GM23338 (cell line): ENCODE measurements at regions not wholly inside any gene's neighbourhood (a gene's known extent, or its start where the extent isn't known, plus 50 kb on each side); places are given as distances from the start of the nearest gene placed in this dataset.

Experiments
- CREB1 ChIP-seq: fragments of 250-450 bp; sonication (Bioruptor Pico); IDR thresholded peaks from 2 replicates; pipeline ENCODE4 v1.5.0; 2020; ENCODE audit warnings: low read depth, mild to moderate bottlenecking, moderate library complexity
- EZH2 ChIP-seq: fragments of 200-600 bp; sonication (generic); IDR thresholded peaks from one replicate; pipeline ENCODE4 v1.8.0; 2017; ENCODE audit warnings: antibody characterized with exemption, mild to moderate bottlenecking, low read depth; ENCODE audit not compliant: unreplicated experiment
- EZH2phosphoT487 ChIP-seq: fragments of 200-600 bp; sonication (generic); IDR thresholded peaks from one replicate; pipeline ENCODE4 v1.8.1; 2018; ENCODE audit warnings: antibody characterized with exemption; ENCODE audit not compliant: unreplicated experiment
- JUNB ChIP-seq: IDR thresholded peaks from one replicate; pipeline ENCODE4 v1.6.1; 2016; ENCODE audit warnings: antibody characterized with exemption; ENCODE audit not compliant: unreplicated experiment
- NANOG ChIP-seq: IDR thresholded peaks from 2 replicates; pipeline ENCODE4 v1.6.1; 2016; ENCODE audit warnings: antibody characterized with exemption, borderline replicate concordance
- POLR2AphosphoS5 ChIP-seq: IDR thresholded peaks from 2 replicates; pipeline ENCODE4 v1.6.1; 2016; ENCODE audit warnings: antibody characterized with exemption, low read depth
- STAT1 ChIP-seq: IDR thresholded peaks from one replicate; pipeline ENCODE4 v1.6.1; 2016; ENCODE audit warnings: antibody characterized with exemption; ENCODE audit not compliant: unreplicated experiment
- ZNF114 ChIP-seq: fragments of 250-450 bp; sonication (Bioruptor Pico); IDR thresholded peaks from 2 replicates; pipeline ENCODE4 v1.5.0; 2020; ENCODE audit warnings: mild to moderate bottlenecking, moderate library complexity
- TF ChIP-seq, protein P1 (sequence below), 2 experiments: fragments of 200-600 bp in 1 of 2; sonication (generic) in 1 of 2; conservative IDR thresholded peaks; 2 replicates each; pipeline versions ENCODE4 v1.5.1 to v1.6.1; 2016 to 2017; ENCODE audit warnings: antibody characterized with exemption in 2 of 2, low read depth in 2 of 2, mild to moderate bottlenecking in 2 of 2, moderate library complexity in 1 of 2
- TF ChIP-seq, protein P2 (sequence below): IDR thresholded peaks from one replicate; pipeline ENCODE4 v1.6.1; 2018; ENCODE audit warnings: antibody characterized with exemption; ENCODE audit not compliant: unreplicated experiment

DNA sequence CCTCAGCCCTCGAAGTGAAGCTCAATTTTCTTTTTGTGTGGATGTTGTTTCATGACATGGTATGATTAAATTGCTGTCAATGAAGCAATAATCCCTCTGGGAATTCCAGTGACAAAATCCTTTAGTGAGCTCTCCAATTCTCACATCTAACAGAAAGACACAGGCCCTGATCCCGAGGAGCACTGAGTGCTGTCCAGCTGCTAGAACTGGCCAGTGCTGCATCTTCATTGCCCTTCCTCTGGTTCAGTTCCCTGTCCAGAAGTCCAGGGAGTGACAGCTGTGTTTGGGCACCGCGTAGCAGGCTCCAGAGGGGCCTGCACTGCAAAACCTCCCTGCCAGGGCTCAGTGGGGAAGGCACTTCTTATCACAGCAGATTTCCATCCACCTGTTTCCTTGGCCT lies 516.8 kb upstream of the ATP11B start:
- TF ChIP-seq, protein P1, sequence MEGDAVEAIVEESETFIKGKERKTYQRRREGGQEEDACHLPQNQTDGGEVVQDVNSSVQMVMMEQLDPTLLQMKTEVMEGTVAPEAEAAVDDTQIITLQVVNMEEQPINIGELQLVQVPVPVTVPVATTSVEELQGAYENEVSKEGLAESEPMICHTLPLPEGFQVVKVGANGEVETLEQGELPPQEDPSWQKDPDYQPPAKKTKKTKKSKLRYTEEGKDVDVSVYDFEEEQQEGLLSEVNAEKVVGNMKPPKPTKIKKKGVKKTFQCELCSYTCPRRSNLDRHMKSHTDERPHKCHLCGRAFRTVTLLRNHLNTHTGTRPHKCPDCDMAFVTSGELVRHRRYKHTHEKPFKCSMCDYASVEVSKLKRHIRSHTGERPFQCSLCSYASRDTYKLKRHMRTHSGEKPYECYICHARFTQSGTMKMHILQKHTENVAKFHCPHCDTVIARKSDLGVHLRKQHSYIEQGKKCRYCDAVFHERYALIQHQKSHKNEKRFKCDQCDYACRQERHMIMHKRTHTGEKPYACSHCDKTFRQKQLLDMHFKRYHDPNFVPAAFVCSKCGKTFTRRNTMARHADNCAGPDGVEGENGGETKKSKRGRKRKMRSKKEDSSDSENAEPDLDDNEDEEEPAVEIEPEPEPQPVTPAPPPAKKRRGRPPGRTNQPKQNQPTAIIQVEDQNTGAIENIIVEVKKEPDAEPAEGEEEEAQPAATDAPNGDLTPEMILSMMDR (conservative IDR thresholded peaks at IDR 0.05; ENCODE audit: low read depth in 2 of 2), result no peak
- TF ChIP-seq CREB1 (CRISPR knock-in tag) (no peak), POLR2AphosphoS5 (no peak), JUNB (no peak), ZNF114 (CRISPR knock-in tag) (no peak), NANOG (no peak), EZH2 (no peak), STAT1 (no peak), EZH2phosphoT487 (no peak)
- TF ChIP-seq, protein P2, sequence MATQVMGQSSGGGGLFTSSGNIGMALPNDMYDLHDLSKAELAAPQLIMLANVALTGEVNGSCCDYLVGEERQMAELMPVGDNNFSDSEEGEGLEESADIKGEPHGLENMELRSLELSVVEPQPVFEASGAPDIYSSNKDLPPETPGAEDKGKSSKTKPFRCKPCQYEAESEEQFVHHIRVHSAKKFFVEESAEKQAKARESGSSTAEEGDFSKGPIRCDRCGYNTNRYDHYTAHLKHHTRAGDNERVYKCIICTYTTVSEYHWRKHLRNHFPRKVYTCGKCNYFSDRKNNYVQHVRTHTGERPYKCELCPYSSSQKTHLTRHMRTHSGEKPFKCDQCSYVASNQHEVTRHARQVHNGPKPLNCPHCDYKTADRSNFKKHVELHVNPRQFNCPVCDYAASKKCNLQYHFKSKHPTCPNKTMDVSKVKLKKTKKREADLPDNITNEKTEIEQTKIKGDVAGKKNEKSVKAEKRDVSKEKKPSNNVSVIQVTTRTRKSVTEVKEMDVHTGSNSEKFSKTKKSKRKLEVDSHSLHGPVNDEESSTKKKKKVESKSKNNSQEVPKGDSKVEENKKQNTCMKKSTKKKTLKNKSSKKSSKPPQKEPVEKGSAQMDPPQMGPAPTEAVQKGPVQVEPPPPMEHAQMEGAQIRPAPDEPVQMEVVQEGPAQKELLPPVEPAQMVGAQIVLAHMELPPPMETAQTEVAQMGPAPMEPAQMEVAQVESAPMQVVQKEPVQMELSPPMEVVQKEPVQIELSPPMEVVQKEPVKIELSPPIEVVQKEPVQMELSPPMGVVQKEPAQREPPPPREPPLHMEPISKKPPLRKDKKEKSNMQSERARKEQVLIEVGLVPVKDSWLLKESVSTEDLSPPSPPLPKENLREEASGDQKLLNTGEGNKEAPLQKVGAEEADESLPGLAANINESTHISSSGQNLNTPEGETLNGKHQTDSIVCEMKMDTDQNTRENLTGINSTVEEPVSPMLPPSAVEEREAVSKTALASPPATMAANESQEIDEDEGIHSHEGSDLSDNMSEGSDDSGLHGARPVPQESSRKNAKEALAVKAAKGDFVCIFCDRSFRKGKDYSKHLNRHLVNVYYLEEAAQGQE, result no peak
